Motor neuron (in vitro differentiated cells): ENCODE measurements at regions not wholly inside any gene's neighbourhood (a gene's known extent, or its start where the extent isn't known, plus 50 kb on each side); places are given as distances from the start of the nearest gene placed in this dataset.

ENCODE experiments used
- ATAC-seq, 8 experiments: fragments of 200-7000 bp; cut with Tn5 transposase; replicated peaks in 6 of 8; 2 replicates each; pipeline ENCODE4 v1.8.0; 2021; ENCODE audit warnings: mild to moderate bottlenecking in 8 of 8, moderate library complexity in 8 of 8
- H3K27ac ChIP-seq, 2 donors: fragments of 250-450 bp; sonication (Bioruptor Pico); 2 replicates each; pipeline ENCODE4 v1.9.0; 2021; ENCODE audit warnings: antibody characterized with exemption in 2 of 2, mild to moderate bottlenecking in 2 of 2, moderate library complexity in 1 of 2
- H3K4me1 ChIP-seq, 2 donors: fragments of 250-450 bp; sonication (Bioruptor Pico); replicated peaks in 1 of 2; 2 replicates each; pipeline ENCODE4 v1.6.1; 2021; ENCODE audit warnings: antibody characterized with exemption in 2 of 2, mild to moderate bottlenecking in 2 of 2, moderate library complexity in 1 of 2
- H3K4me3 ChIP-seq, 5 donors: fragments of 250-450 bp; sonication (Bioruptor Pico); 2 replicates each; pipeline ENCODE4 v1.9.0; 2021; ENCODE audit warnings: antibody characterized with exemption in 5 of 5, mild to moderate bottlenecking in 5 of 5, moderate library complexity in 4 of 5
- WGBS, 10 experiments: fragments of 450-650 bp; shearing (Covaris generic); methylation state at CpG; one replicate each; pipeline ENCODE4 v1.0.0; 2022; 5-methylcytosine and 5-hydroxymethylcytosine counted together
- in situ Hi-C, 9 experiments: fragments of 400-800 bp; cut with MboI; loops; one replicate each; pipeline ENCODE4 v1.15.0; 2021; ENCODE audit warnings: low sequenced_read_pairs in 9 of 9, low pct_unique_long_range_greater_than_20kb in 2 of 9; ENCODE audit not compliant: unreplicated experiment in 9 of 9

DNA sequence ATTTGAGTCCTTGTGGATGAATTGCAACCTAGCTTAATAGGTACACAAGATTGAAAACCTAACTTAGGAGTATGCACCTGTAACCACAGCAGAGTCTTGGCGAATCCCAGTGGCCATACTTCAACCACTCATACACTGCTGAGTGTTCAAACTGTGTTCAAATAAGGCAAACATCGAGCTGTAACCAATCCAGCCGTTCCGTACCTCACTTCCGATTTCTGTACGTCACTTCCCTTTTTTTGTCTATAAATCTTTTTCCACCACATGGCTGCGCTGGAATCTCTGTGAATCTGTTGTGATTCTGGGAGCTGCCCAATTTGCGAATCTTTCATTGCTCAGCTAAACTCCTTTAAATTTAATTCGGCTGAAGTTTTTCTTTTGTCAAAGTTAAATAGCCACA, 190.6 kb downstream of the MAF start:
- in situ Hi-C loops = no loop called here
- Histone ChIP-seq H3K4me1 (peaks cover 11 to 15% of the 10 kb centered on the region in 2 donors), H3K4me3 (no peak overlapping the region), H3K27ac (no peak overlapping the region)
- 50 to 100% (median 93%) methylated on average over 1 to 9 of the region's 9 CpGs for WGBS, 10 experiments
- ATAC-seq = no peak

DNA sequence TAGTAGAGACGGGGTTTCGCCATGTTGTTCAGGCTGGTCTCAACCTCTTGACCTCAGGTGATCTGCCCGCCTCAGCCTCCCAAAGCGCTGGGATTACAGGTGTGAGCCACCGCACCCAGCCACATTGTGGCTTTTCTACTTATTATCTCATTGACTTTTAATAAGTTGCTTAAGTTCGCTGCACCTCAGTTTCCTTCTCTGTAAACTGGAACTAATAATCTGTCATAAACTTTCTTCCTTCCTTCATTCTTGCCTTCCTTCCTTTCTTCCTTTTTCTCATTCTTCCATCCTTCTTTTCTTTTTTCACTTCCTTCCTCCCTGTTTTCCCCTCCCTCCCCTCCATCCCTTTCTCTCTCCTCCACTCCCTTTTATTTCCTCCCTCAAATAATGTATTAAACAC, 192.2 kb downstream of the MAF start:
- 32 to 98% (median 83%) methylated on average over 1 to 6 of the region's 6 CpGs; no CpG with 5 or more reads in 2 of the 10 experiments for WGBS, 10 experiments
- in situ Hi-C loops = no loop called here
- peaks cover 11 to 15% of the 10 kb centered on the region in 2 donors for H3K4me1 ChIP-seq
- no peak overlapping the region for H3K27ac ChIP-seq
- no peak for ATAC-seq
- H3K4me3 ChIP-seq = no peak overlapping the region

DNA sequence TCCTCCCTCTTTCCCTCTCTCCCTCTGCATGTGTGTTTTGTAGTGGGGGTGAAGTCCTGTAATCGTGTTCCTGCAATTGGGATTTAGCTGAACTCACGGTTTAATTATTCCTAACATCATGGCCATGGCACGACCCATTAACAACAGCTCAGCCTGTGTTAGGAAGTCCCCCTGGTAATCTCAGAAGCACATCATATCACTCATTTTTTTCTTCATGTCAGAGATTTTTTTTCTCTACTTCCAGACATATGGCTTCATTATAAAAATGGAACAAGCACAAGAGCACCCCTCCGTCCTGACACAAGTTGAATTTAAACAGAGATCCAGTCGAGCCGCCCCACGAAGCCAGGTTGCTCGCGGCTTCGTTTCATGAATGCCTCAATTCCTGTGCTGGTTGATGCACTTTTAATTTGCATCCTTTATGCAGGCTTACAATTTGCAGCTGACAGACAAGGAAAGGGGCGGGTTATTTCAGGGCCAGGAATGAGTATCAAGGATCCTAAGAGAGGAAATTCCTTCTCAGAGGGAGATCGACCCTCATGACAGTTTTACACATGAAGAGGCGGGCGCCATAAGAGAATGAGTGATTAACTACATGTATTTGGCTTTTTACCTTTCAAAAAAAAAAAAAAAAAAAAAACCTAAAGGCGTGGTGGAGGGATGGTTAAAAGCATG, 192.9 kb downstream of the MAF start:
- WGBS, 10 experiments = 0 to 75% (median 35%) methylated on average over 1 to 12 of the region's 15 CpGs; no CpG with 5 or more reads in 1 of the 10 experiments
- H3K27ac ChIP-seq = peak overlapping the region in 1 of 2 donors; percentile 6
- no peak overlapping the region for H3K4me3 ChIP-seq
- in situ Hi-C loops = no loop called here
- peaks cover 11 to 15% of the 10 kb centered on the region in 2 donors for H3K4me1 ChIP-seq
- ATAC-seq = peak in 3 of 8 experiments; percentile 72 to 79 (median 73)

DNA sequence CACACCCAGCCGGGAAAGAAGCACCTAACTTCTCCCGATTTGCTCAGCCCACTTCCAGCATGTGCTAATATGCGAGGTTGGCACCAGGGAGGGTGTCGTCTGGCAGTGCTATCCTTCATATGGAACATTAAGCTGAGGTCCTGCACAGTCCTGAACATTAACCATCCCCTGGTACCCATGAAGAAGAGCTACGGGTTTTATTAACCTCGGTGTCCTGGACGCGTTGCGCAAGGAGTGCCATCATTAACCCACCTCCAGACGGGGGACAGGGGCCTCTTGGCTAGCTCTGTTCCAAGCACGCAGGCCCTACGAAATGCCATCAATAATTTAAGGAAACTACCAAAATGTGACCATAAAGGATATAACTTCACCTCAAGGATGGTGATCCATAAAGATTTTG, 193.5 kb downstream of the MAF start:
- no peak for ATAC-seq
- Histone ChIP-seq H3K4me3 (no peak overlapping the region), H3K4me1 (peaks cover 11 to 15% of the 10 kb centered on the region in 2 donors), H3K27ac (no peak overlapping the region)
- 0 to 94% (median 90%) methylated on average over 1 to 9 of the region's 12 CpGs; no CpG with 5 or more reads in 1 of the 10 experiments for WGBS, 10 experiments
- in situ Hi-C loops = no loop called here

DNA sequence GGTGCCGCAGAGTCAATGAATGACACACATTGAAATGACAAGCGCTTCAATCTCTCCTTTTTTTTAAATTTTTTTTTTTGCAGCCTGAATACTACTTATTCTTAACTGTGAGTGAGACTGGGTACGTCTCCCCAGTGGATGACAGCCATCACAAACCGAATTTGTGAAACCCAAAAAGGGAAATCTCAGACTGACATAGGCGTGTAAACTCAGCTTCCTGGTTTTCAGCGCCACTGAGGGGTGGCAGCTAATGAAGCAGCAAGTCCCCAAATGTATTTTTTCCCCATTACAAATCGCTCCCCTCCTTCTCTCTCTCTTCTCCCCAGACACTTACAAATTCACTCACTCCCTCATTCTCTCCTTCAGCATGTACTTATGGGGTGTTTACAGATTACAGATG, 196.0 kb downstream of the MAF start:
- no peak overlapping the region for H3K4me3 ChIP-seq
- H3K27ac ChIP-seq = no peak overlapping the region
- peaks cover 11 to 12% of the 10 kb centered on the region in 2 donors for H3K4me1 ChIP-seq
- in situ Hi-C loops = no loop called here
- 0 to 100% (median 72%) methylated on average over 2 to 6 of the region's 7 CpGs; no CpG with 5 or more reads in 3 of the 10 experiments for WGBS, 10 experiments
- no peak for ATAC-seq

DNA sequence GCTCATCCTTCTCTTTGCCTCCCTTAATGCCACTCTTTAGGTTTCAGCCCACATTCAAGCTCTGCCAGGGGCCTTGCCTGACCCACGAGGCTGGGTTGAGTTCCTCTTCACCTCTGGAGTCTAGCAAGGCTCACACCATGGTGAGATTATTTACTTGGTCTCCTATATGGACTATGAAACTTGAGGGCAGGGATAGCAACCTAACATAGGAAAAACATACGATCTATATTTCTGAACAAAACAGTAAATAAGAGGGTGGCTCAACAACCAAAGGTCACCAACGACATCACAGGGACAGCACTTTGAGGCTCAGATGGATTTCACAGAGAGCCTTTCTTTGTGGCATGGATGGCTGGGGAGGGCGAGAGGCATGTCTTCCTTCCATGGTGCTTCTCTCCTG, 197.0 kb downstream of the MAF start:
- no peak overlapping the region for H3K4me3 ChIP-seq
- 0 to 100% (median 82%) methylated on average over 1 to 4 of the region's 4 CpGs; no CpG with 5 or more reads in 3 of the 10 experiments for WGBS, 10 experiments
- ATAC-seq = no peak
- in situ Hi-C loops = no loop called here
- H3K27ac ChIP-seq = no peak overlapping the region
- peaks cover 11 to 12% of the 10 kb centered on the region in 2 donors for H3K4me1 ChIP-seq

DNA sequence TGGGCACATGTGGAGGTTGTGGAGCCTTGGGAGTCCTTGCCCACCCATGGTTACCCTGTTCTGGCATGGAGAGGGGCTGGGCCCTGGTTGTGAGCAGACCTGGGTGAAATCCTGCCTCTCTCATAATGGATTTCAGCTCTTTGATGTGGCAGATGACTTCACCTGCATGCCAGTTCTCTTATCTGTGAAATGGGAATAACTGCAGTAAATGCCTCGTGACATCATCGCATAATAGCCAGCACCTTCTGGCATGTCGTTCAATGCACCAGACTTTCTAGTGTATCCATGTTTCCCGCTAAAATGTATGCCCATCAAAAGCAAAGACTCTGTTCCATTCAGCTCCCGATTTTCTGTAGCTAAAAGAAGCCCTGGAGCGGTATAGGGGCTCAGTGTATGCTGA, 197.6 kb downstream of the MAF start:
- Histone ChIP-seq H3K27ac (no peak overlapping the region), H3K4me3 (no peak overlapping the region), H3K4me1 (peaks cover 8% of the 10 kb centered on the region in 2 donors)
- in situ Hi-C loops = no loop called here
- WGBS, 10 experiments = 24 to 100% (median 88%) methylated on average over 1 to 6 of the region's 6 CpGs; no CpG with 5 or more reads in 3 of the 10 experiments
- no peak for ATAC-seq

DNA sequence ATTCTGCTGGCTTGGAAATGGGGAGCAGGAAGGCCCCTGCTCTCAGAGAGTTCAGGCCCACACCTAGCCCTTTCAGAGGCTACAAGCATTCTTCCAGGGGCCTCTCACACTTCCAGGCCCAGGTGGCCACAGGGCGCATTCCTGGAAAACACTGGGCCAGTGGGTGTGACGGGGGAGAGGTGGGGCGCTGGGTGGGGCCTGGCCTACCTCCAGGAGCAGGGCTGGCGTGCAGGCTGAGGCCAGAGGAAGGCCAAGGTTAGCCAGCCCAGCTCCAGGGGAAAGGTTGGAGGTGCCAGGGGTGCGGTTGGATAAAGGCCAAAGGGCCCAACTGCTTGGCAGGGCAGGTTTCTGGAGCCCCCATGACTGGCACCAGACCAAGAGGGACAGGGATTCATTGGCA, 198.2 kb downstream of the MAF start:
- peak in 1 of 8 experiments; percentile 54 for ATAC-seq
- in situ Hi-C loops = no loop called here
- Histone ChIP-seq H3K27ac (no peak overlapping the region), H3K4me3 (no peak overlapping the region), H3K4me1 (peaks cover 3% of the 10 kb centered on the region in 2 donors)
- WGBS, 10 experiments = 87% methylated on average over 3 of the region's 5 CpGs; no CpG with 5 or more reads in 9 of the 10 experiments

DNA sequence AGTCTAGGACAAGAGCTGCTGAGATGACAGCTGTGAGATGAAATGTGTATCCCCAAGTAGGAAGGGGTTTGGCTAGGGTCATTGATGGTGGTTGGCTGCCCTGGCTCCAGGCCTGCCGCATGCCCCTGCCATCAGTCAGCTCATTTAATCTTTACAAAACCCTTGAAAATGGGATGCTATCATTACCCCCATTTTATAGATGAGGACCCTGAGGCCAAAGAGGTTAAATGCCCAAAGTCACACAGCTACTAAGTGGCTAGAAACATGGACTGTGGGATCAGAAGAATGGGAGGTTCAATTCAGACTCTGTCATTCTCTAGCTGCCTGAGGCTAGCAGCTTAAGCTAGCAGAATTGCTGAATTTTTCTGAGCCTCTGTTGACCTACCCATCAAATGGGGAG, 198.8 kb downstream of the MAF start:
- H3K4me1 ChIP-seq = no peaks in the 10 kb centered on the region
- WGBS, 10 experiments = 14 to 100% (median 67%) methylated on average over 1 of the region's 1 CpG; no CpG with 5 or more reads in 5 of the 10 experiments
- H3K4me3 ChIP-seq = no peak overlapping the region
- in situ Hi-C loops = no loop called here
- no peak for ATAC-seq
- H3K27ac ChIP-seq = no peak overlapping the region

DNA sequence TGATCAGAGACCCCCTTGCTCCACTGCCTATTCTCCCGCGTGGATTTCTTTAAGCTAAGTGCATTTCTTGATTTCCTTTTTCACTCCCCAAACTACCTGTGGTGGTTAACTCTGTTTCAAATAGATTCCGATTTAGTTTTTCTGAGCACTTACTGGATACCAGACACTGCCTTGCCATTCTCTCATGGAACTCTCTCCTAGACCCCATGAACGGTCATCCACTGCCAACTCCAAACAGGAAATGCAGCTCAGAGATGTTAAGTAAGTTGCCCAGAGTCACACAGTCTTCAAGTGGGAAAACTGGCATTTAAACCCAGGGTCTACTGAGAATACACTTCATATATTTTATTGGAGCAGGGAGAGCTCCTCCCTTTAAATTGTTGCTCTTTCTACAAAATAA, 199.4 kb downstream of the MAF start:
- in situ Hi-C loops = no loop called here
- WGBS, 10 experiments = 14 to 100% (median 100%) methylated on average over 1 to 4 of the region's 4 CpGs
- no peak overlapping the region for H3K4me3 ChIP-seq
- no peak for ATAC-seq
- no peak overlapping the region for H3K27ac ChIP-seq
- H3K4me1 ChIP-seq = no peaks in the 10 kb centered on the region

DNA sequence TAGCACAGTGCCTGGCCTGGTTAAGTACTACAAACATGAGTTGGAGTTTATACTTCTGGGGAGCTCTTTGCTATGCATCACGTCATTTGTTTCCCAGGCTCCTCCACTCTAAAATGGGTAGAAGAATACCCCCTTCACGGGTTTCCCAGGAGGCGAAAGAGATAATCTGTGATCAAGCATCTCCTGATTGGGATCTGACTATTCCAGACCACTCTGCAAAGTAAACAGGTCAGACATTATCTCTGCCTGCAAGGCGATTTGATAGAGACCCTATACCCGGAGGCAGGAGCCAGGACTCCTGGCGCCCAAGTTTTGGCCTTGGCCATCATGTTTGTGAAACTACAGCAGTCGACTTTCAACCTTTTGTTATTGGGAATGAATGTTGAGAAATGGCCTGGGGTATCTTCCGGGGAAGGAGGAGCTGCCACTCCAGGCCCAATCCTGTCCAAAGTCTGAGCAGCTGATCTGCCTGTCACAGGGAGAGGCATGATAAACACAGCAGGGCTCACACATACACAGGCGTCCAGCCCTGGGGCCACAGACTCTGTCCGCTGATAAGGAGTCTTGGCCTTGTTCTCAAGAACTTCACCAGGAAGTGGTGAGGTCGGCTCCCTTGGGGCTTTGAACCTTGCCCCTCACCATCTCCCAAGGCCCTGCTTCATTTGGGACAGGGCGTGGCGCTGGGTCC, 199.9 kb downstream of the MAF start:
- no peaks in the 10 kb centered on the region for H3K4me1 ChIP-seq
- 33 to 95% (median 74%) methylated on average over 1 to 9 of the region's 13 CpGs; no CpG with 5 or more reads in 1 of the 10 experiments for WGBS, 10 experiments
- in situ Hi-C loops = no loop called here
- H3K27ac ChIP-seq = no peak overlapping the region
- no peak for ATAC-seq
- no peak overlapping the region for H3K4me3 ChIP-seq

DNA sequence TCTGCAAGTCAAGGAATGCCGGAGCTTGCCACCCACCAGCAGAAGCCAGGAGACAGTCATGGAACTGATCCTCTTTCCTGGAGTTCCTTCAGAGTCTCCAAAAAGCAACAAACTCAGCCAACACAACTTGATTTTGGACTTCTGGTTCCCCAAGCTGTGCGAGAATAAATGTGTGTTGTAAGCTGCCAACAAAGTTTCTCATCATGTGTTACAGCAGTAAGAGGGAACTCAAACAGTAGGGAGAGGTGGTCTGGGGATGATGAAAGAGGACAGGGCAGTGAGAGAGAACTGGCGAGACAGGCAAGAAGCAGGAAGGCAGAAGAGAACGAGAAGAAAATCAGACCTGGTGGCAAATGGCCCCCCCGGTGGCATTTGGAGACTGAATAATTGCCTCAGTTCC, 204.9 kb downstream of the MAF start:
- H3K27ac ChIP-seq = no peak overlapping the region
- no peak for ATAC-seq
- no peak overlapping the region for H3K4me3 ChIP-seq
- in situ Hi-C loops = no loop called here
- H3K4me1 ChIP-seq = peaks cover 0 to 7% of the 10 kb centered on the region in 2 donors
- 14 to 90% (median 76%) methylated on average over 1 to 5 of the region's 5 CpGs; no CpG with 5 or more reads in 2 of the 10 experiments for WGBS, 10 experiments

DNA sequence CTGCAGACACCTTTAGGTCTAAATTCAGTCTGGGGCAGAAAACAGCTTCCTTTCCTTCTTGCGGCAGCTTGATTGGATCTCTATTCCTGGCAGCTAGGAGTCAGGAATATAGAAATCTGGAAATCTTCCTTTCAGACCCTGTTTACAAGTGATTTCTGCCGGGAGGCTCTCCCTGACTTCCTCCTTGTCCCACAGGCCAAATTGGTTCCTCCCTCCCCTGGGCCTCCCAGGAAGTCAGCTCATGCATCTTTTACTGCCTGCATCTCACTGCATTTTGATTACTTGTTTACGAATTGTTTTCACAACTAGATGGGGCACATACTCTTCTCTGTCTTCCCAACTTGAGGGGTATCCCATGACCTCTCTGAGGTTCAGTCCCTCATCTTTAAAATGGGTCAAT, 206.3 kb downstream of the MAF start:
- Histone ChIP-seq H3K4me1 (peaks cover 0 to 7% of the 10 kb centered on the region in 2 donors), H3K27ac (no peak overlapping the region), H3K4me3 (no peak overlapping the region)
- WGBS, 10 experiments = 14 to 100% (median 63%) methylated on average over 1 to 3 of the region's 3 CpGs; no CpG with 5 or more reads in 1 of the 10 experiments
- in situ Hi-C loops = no loop called here
- ATAC-seq = no peak
